HG03139 (cell line): ENCODE measurements at regions not wholly inside any gene's neighbourhood (a gene's known extent, or its start where the extent isn't known, plus 50 kb on each side); places are given as distances from the start of the nearest gene placed in this dataset.
"Not testable (repeated sequence)": the region's sequence is repeated elsewhere in the genome, so short reads cannot be mapped to it uniquely, and the experiment has no call there.

Experiments
- ATAC-seq: cut with Tn5 transposase; IDR thresholded peaks from one replicate; pipeline ENCODE4 v1.9.1; 2021; ENCODE audit not compliant: unreplicated experiment

GRCh38 chr13:62482351-62482750 is 1066.7 kb upstream of the PCDH20 start:
- ATAC-seq: no peak

- no peak for ATAC-seq
These were observed 1058.2 kb upstream of the PCDH20 start for GRCh38 chr13:62473944-62474237.

GRCh38 chr13:62473190-62473943 is 1057.7 kb upstream of the PCDH20 start:
- no peak for ATAC-seq

DNA sequence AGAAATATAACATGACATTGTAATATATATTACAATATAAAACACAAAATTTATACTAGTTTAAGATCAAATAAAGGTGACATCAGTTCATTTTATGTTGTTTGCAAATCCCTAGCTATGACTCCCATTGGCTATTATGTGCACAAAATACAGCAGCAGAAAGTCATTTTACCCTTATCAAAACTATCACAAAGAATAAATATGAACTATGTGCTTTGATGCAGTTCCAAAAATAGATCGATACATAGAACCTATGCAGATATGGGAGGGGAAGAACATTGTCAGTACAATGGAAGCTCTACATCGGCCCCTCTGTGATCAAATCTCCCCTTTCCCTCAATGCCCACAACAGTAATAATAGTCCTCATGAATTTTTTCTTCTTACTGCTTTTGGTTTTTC is 1038.1 kb upstream of the PCDH20 start:
- ATAC-seq: no peak

- no peak for ATAC-seq
These were observed 1035.1 kb upstream of the PCDH20 start for GRCh38 chr13:62450759-62451158.

DNA sequence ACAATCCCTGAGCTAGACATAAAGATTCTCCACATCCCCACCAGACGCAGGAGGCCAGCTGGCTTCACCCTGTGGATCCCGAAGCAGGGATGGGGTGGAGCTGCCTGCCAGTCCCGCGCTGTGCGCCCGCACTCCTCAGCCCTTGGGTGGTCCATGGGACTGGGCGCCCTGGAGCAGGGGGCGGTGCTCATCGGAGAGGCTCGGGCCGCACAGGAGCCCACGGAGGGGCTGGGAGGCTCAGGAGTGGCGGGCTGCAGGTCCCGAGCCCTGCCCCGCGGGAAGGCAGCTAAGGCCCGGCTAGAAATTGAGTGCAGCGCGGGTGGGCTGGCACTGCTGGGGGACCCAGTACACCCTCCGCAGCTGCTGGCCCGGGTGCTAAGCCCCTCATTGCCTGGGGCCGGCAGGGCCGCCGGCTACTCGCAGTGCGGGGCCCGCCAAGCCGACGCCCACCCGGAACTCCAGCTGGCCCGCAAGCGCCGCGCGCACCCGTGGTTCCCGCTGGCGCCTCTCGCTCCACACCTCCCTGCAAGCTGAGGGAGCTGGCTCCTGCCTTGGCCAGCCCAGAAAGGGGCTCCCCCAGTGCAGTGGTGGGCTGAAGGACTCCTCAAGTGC is 1032.2 kb upstream of the PCDH20 start:
- not testable (repeated sequence) for ATAC-seq

- ATAC-seq: no peak
These were observed 1029.2 kb upstream of the PCDH20 start for GRCh38 chr13:62444805-62445204.

- no peak for ATAC-seq
These were observed 1018.4 kb upstream of the PCDH20 start for GRCh38 chr13:62434081-62434480.

DNA sequence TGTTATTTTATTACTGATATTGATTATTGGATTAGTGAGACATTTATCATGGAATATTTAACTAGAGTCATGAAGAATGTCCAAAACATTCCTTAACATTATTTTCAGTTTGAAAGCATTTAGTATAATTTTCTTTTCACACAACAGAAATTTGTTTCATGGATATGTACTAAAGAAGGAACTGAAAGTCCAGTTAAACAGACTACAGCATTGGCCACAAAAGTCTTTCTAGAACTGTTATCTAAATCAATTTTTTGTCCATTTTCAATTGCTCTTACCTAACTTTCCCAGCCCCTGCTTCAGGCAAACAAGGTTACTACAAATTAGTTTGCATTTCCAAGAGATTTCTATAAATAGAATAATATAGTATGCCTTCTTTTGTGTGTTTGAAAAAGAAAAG is 1018.0 kb upstream of the PCDH20 start:
- no peak for ATAC-seq

GRCh38 chr13:62432906-62433305 is 1017.3 kb upstream of the PCDH20 start:
- no peak for ATAC-seq

GRCh38 chr13:62432295-62432694 is 1016.6 kb upstream of the PCDH20 start:
- ATAC-seq: no peak

- ATAC-seq: no peak
These were observed 1016.2 kb upstream of the PCDH20 start for GRCh38 chr13:62431852-62432251.

- ATAC-seq: no peak
These were observed 1003.2 kb upstream of the PCDH20 start for GRCh38 chr13:62418872-62419271.

DNA sequence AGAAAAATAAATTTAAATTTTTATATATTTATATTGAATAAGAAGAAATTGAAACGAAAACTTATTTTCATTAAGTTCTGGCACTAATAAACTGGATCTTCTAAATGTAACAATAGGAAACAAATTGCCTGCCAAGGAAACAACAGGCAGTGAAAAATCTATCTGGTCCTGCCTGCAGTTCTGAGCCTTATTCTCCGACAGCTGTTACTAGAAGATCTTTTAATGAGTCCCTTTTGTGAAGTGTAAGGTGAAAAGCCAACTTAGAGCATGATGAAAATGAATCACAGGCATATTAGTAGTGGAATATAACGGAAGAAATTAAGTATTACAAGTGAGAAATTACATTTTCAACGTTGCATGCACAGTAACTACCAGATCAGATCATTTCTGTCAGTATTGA is 1002.7 kb upstream of the PCDH20 start:
- ATAC-seq: no peak

DNA sequence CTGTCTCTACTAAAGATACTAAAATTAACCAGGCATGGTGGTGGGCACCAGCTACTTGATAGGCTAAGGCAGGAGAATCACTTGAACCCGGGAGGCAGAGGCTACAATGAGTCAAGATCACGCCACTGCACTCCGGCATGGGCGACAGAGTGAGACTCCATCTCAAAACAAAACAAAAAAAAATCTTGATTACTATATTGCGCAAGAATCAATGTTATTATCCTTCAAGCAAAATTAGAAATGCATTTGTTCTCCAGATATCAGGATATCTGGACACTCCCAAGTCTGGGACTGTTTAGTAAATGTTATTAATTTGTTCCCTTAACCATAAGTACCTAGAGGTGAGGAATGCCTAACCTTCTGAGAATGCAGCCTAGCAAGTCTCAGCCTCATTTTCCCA is 992.2 kb upstream of the PCDH20 start:
- ATAC-seq: no peak

DNA sequence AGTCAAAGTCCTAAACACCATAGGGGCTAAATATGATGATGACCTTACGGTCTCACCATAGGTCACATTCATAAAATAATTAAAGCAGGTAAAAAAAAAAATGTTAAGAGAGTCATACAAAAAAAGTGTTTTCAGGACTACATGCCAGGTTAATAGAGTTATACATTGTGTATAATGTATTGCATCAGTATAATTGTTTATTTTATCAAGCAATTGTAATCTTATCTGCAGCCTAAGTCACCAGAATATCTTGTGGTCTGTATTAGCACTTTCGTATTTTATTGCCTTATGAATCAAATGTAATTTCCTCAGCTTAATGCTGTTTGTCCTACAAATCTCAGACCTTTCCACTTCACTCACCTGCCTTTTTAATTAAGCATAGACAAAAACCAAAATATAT is 972.9 kb upstream of the PCDH20 start:
- ATAC-seq: no peak

DNA sequence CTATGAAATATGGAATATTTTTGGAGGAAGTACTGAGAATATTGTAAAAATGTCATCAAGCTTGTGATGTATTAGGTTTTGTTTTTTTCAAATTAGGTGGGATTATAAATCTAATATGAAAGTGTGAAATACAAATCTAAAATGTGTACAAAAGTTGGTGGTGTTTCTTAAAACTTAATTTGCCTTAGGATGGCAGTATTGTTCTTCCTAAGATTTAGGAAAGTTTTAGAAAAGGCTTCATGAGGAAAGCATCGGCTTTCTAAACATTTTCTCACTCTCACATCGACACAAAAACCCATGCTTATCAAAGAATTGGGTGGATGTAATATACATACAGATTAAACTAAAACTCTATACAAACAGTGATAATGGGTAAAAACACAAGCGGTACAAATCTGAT is 972.0 kb upstream of the PCDH20 start:
- no peak for ATAC-seq

- not testable (repeated sequence) for ATAC-seq
These were observed 963.6 kb upstream of the PCDH20 start for GRCh38 chr13:62379241-62379640.

GRCh38 chr13:62377838-62378237 is 962.2 kb upstream of the PCDH20 start:
- no peak for ATAC-seq

DNA sequence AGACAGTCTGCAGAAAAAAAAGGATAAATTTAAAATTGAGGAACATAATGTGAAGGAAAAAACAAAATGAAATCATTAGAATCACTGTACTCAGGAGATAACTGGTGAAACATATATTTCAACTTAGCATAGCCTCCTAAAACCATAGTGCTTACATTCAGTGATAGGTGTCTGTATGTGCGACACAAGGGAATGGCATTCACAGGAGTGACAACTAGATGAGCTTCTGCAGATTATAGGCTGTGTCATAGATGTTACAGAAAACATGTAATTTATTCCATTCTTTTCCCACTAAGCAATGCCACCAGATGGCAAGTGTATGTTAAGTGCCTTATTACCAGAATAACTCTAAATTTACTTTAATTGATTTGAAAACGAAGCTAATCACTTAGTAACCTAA is 960.0 kb upstream of the PCDH20 start:
- ATAC-seq: no peak

- ATAC-seq: no peak
These were observed 956.1 kb upstream of the PCDH20 start for GRCh38 chr13:62371737-62372136.

GRCh38 chr13:62367971-62368370 is 952.3 kb upstream of the PCDH20 start:
- ATAC-seq: not testable (repeated sequence)

DNA sequence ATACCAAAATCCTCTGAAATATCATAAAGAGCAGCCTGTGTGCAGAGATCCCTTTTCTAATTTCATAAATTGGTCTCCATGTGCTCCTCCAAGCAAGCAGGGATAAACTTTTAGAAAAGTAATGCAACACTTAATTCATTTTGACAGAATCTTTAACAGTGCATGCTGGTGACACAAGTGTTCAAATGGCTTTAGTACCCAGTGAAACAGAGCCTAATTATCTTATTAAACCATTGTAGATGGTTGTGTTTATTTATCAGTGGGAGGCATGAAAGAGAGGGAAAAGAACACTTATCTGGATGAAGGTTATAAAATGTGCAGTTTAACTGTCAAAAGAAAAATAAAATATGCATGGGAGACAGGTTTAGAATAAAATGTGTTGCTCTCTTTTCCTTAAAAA is 945.0 kb upstream of the PCDH20 start:
- ATAC-seq: no peak
